Karpas-422 (cell line): ENCODE measurements at regions not wholly inside any gene's neighbourhood (a gene's known extent, or its start where the extent isn't known, plus 50 kb on each side); places are given as distances from the start of the nearest gene placed in this dataset.
"Not testable (repeated sequence)": the region's sequence is repeated elsewhere in the genome, so short reads cannot be mapped to it uniquely, and the experiment has no call there.

Experiments
- DNase-seq: peaks from one replicate; pipeline ENCODE4 v3.0.0-alpha.2; 2015
- H2AFZ ChIP-seq: fragments of 200-600 bp; sonication (generic); 2 replicates; pipeline ENCODE4 v1.6.1; 2014; ENCODE audit warnings: antibody characterized with exemption, low read length, mixed read lengths
- H3K27ac ChIP-seq: fragments of 200-600 bp; sonication (generic); 2 replicates; pipeline ENCODE4 v1.5.1; 2014; ENCODE audit warnings: mild to moderate bottlenecking, low read length, moderate library complexity
- H3K27me3 ChIP-seq: fragments of 200-600 bp; sonication (generic); 2 replicates; pipeline ENCODE4 v1.6.1; 2014; ENCODE audit warnings: low read length, mixed read lengths
- H3K36me3 ChIP-seq: fragments of 200-600 bp; sonication (generic); 2 replicates; pipeline ENCODE4 v1.6.1; 2014; ENCODE audit warnings: low read length, mixed read lengths; ENCODE audit not compliant: insufficient read depth
- H3K4me1 ChIP-seq: fragments of 200-600 bp; sonication (generic); 2 replicates; pipeline ENCODE4 v1.6.1; 2014; ENCODE audit warnings: mild to moderate bottlenecking, low read length, mixed read lengths
- H3K4me2 ChIP-seq: fragments of 200-600 bp; sonication (generic); 2 replicates; pipeline ENCODE4 v1.6.1; 2014; ENCODE audit warnings: low read length, low read depth, mild to moderate bottlenecking; ENCODE audit not compliant: poor library complexity, severe bottlenecking
- H3K4me3 ChIP-seq: fragments of 200-600 bp; sonication (generic); 2 replicates; pipeline ENCODE4 v1.5.1; 2014; ENCODE audit warnings: mild to moderate bottlenecking, antibody characterized with exemption, low read length, mixed read lengths
- H3K79me2 ChIP-seq: fragments of 200-600 bp; sonication (generic); 2 replicates; pipeline ENCODE4 v1.6.1; 2014; ENCODE audit warnings: mild to moderate bottlenecking, low read length, mixed read lengths
- H3K9ac ChIP-seq: fragments of 200-600 bp; sonication (generic); 2 replicates; pipeline ENCODE4 v1.6.0; 2014; ENCODE audit warnings: low read length
- H3K9me2 ChIP-seq: fragments of 200-600 bp; sonication (generic), shearing (Covaris generic); replicated peaks from 2 replicates; pipeline ENCODE4 v1.6.0; 2014; ENCODE audit warnings: mild to moderate bottlenecking, low read length, moderate library complexity; ENCODE audit not compliant: insufficient read depth
- H3K9me3 ChIP-seq: fragments of 300-700, 200-600 bp; sonication (generic); 2 replicates; pipeline ENCODE4 v1.6.1; 2014; ENCODE audit warnings: low read length, mixed read lengths
- H4K20me1 ChIP-seq: fragments of 200-600 bp; sonication (generic); 2 replicates; pipeline ENCODE4 v1.6.1; 2014; ENCODE audit warnings: mild to moderate bottlenecking, antibody characterized with exemption, low read length, low read depth; ENCODE audit not compliant: insufficient read depth

DNA sequence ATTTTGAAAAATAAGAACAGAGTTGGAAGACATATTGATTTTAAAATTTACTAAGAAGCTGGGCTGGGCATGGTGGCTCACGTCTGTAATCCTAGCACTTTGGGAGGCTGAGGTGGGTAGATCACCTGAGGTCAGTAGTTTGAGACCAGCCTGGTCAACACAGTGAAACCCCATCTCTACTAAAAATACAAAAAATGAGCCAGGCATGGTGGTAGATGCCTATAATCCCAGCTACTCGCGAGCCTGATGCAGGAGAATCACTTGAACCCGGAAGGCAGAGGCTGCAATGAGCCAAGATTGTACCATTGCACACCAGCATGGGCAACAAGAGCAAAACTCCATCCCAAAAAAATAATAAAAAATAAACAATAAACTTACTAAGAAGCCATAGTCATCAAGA lies 262.5 kb downstream of the GOLGA6L6 start:
- not testable (repeated sequence) for H3K27ac ChIP-seq, H3K36me3 ChIP-seq, H2AFZ ChIP-seq, H3K27me3 ChIP-seq, DNase-seq, H3K4me2 ChIP-seq, H3K4me3 ChIP-seq, H3K9ac ChIP-seq, H3K79me2 ChIP-seq, H3K4me1 ChIP-seq, H3K9me2 ChIP-seq, H4K20me1 ChIP-seq
- peaks cover 26% of the 10 kb centered on the region; the same call in 1 of the 2 replicates for H3K9me3 ChIP-seq

DNA sequence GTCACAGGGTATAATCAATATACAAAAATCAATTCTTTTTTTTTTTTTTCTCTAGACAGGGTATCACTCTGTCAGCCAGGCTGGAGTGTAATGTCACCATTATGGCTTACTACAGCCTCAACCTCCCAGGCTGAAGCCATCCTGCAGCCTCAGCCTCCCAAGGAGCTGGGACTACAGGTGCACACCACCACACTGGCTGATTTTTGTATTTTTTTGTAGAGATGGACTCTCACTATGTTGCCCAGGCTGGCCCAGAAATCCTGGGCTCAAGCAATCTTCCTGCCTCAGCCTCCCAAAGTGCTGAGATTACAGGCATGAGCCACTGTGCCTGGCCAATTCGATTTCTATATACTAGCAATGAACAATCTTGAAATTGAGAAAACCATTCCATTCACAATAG lies 263.2 kb downstream of the GOLGA6L6 start:
- H2AFZ ChIP-seq, H3K4me1 ChIP-seq, H3K4me2 ChIP-seq, H3K9ac ChIP-seq, H4K20me1 ChIP-seq, DNase-seq, H3K79me2 ChIP-seq, H3K27ac ChIP-seq, H3K27me3 ChIP-seq, H3K9me2 ChIP-seq, H3K36me3 ChIP-seq, H3K4me3 ChIP-seq: not testable (repeated sequence)
- peaks cover 28% of the 10 kb centered on the region; the same call in 1 of the 2 replicates for H3K9me3 ChIP-seq

DNA sequence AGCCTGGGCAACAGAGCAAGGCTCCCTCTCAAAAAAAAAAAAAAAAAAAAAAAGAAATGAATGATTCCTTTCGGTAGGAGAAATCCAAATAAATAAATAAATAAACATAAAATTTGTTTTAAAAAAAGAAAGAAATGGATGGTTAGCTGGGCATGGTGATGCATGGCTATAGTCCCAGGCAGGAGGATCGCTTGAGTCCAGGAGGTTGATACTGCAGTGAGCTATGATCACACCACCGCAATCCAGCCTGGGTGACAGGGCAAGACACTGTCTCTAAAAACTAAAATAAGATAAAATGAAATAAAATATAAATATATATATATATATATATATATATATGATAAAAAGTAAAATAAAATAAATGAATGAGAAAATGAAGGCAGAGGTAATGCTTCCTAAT lies 264.1 kb downstream of the GOLGA6L6 start:
- not testable (repeated sequence) for H3K4me1 ChIP-seq, H3K79me2 ChIP-seq, H3K27ac ChIP-seq, H3K4me2 ChIP-seq, H3K36me3 ChIP-seq, H4K20me1 ChIP-seq, H3K27me3 ChIP-seq, DNase-seq, H3K9me2 ChIP-seq, H2AFZ ChIP-seq, H3K4me3 ChIP-seq, H3K9ac ChIP-seq
- H3K9me3 ChIP-seq, result peaks cover 32% of the 10 kb centered on the region

DNA sequence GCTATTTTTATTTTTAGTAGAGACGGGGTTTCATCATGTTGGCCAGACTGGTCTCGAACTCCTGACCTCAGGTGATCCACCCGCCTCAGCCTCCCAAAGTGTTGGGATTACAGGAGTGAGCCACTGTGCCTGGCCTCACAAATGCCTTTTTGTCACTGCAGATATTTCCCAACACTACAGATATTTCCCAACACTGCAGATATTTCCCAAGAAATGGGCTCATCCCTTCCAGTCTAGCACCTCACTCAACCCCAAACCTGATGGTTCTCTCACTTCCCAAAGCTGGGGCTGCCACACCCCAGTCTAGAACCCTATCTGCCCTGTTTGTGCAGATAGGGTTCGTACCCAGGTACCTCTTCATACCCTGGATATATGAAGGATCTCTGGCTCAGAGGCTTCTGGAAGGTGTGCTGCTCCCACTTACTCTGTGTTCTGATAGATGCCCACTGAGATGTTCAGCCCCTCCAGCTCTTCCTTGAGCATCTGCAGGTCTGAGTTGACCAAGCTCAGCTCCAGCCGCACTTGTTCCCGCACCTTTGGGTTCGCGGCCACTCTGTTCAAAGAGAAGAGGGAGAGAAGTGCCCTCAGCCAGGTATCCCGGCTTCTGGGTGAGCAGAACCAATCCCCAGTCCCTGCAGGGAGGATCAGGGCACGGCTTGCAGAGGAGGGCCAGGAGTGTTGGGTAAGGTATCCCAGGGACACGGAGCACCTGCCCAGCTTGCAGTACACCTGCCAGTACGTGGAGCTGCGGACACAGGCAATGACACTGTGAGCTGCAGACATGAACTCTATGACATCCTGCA lies 265.1 kb downstream of the GOLGA6L6 start:
- H3K9me2 ChIP-seq, H3K9ac ChIP-seq, H3K79me2 ChIP-seq, H3K4me1 ChIP-seq, H3K27me3 ChIP-seq, H3K36me3 ChIP-seq, H4K20me1 ChIP-seq, H2AFZ ChIP-seq, H3K4me2 ChIP-seq, H3K4me3 ChIP-seq, DNase-seq, H3K27ac ChIP-seq: not testable (repeated sequence)
- H3K9me3 ChIP-seq, result peaks cover 33% of the 10 kb centered on the region

DNA sequence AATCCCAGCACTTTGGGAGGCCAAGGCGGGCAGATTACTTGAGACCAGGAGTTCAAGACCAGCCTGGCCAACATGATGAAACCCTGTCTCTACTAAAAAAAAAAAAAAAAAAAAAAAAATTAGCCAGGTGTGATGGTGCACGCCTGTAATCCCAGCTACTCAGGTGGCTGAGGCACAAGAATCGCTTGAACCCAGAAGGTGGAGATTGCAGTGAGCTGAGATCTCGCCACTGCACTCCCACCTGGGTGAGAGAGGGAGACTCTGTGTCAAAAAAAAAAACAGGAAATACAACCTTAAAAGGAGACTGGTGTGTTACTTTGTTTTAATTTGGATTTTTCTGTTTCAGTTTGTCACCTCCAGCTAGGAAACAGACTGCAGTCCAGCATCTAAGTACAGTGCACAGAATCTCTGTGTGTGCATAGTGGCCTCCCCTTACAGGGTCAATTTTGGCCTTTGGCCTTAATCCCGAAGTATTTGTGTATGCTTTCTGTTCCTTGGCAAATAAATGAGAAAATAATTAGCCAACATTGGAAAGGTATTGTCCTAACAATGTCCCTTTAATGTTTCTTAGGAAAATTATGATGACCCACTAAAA lies 266.1 kb downstream of the GOLGA6L6 start:
- DNase-seq, H3K9ac ChIP-seq, H3K4me1 ChIP-seq, H4K20me1 ChIP-seq, H3K36me3 ChIP-seq, H3K27me3 ChIP-seq, H3K4me3 ChIP-seq, H2AFZ ChIP-seq, H3K9me2 ChIP-seq, H3K4me2 ChIP-seq, H3K27ac ChIP-seq, H3K79me2 ChIP-seq: not testable (repeated sequence)
- H3K9me3 ChIP-seq, result peaks cover 25% of the 10 kb centered on the region

DNA sequence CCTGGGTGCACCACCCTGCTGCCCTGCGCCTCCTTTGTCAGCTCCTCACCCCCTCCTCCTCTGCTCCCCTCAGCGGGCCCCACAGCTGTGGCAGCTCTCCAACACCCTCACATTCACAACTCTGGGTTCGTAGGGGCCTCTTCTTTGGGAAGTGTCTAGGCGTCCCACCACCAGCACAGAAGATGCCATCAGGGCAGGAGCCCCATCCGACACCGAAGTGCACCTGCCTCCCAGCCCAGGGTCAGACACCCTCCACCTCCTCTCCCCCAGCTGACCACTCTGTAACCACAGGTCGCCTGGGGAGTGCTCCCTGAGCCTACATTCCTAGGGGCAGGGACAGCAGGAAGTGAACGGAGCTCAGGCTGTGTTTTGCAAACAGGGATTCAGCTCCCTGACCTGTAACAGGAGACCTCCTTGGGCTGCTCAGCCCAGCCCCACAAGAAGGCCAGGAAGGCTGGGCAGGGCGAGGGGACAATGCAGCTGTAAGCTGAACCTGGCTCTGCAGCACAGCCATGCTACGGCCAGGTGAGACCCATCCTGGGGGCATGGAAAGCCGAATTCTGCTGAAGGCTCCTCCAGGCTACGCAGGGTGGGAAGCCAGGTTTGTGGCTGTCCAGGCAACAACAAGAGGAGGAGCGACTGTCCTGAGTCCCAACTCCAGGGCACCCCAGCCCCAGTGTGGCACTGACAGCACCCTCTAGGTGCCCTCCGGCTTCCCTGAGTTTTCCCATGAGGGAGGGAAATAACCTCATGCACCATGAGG lies 269.0 kb downstream of the GOLGA6L6 start:
- no peaks in the 10 kb centered on the region for H3K79me2 ChIP-seq
- no peaks in the 10 kb centered on the region for H3K36me3 ChIP-seq
- H3K9ac ChIP-seq, result no peak overlapping the region
- no peak overlapping the region for H3K4me2 ChIP-seq
- no peak overlapping the region for H3K27ac ChIP-seq
- DNase-seq, result no peak
- H3K4me1 ChIP-seq, result no peaks in the 10 kb centered on the region
- no peaks in the 10 kb centered on the region for H3K27me3 ChIP-seq
- H4K20me1 ChIP-seq, result no peaks in the 10 kb centered on the region
- H3K9me2 ChIP-seq, result no peaks in the 10 kb centered on the region
- H3K9me3 ChIP-seq, result peaks cover 22% of the 10 kb centered on the region
- no peak overlapping the region for H2AFZ ChIP-seq
- H3K4me3 ChIP-seq, result no peak overlapping the region

DNA sequence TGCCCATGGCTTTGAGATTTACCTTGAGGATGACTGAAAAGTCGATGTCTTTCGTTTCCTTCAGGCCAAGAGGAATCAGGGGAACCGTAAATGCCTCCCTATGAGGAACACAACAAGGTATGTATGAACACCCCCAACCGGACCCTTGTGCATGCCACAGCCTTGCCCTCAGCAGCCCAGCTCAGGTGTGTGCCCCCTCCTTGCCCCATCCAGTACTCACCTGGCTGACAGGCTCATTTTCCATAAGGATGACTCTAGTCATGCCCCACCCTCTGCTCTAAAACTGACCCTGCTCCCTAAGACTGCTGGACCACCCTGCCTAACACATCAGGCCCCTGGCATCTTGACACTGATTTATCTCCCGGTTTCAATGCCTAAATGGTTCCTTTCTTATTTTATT lies 270.0 kb downstream of the GOLGA6L6 start:
- no peak overlapping the region for H3K4me3 ChIP-seq
- H2AFZ ChIP-seq, result no peak overlapping the region
- H3K79me2 ChIP-seq, result no peaks in the 10 kb centered on the region
- no peaks in the 10 kb centered on the region for H3K9me2 ChIP-seq
- H3K36me3 ChIP-seq, result no peaks in the 10 kb centered on the region
- no peaks in the 10 kb centered on the region for H4K20me1 ChIP-seq
- no peaks in the 10 kb centered on the region for H3K4me1 ChIP-seq
- H3K4me2 ChIP-seq, result no peak overlapping the region
- H3K9ac ChIP-seq, result no peak overlapping the region
- peaks cover 17% of the 10 kb centered on the region for H3K9me3 ChIP-seq
- no peaks in the 10 kb centered on the region for H3K27me3 ChIP-seq
- H3K27ac ChIP-seq, result no peak overlapping the region
- no peak for DNase-seq

DNA sequence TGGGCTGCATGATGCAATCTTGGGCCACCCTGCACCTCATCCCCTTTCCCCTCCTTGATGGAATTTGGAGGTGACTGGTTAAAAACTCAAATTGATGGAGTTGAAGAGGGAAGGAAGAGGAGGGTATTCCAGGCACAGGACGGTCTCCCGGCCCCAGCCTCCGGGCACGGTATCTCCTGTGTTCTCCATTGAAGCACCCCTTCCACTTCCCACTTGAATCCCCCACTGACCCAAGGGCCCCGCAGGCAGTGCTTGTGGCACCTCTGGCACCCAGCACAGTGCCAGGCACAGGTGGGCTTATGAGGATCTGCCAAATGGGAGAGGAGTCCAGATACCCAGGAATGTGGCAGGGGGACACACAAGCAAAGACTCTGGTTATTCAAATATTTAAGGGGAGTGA lies 271.6 kb downstream of the GOLGA6L6 start:
- DNase-seq, H3K9me2 ChIP-seq, H3K4me3 ChIP-seq: not testable (repeated sequence)

More for the DNA sequence above, 271.6 kb downstream of the GOLGA6L6 start:
- H3K27me3 ChIP-seq, H3K4me1 ChIP-seq, H3K27ac ChIP-seq, H3K4me2 ChIP-seq, H2AFZ ChIP-seq, H3K9ac ChIP-seq, H3K79me2 ChIP-seq, H4K20me1 ChIP-seq, H3K36me3 ChIP-seq: not testable (repeated sequence)
- H3K9me3 ChIP-seq, result peaks cover 16% of the 10 kb centered on the region
